ENCODE measurements at regions not wholly inside any gene's neighbourhood (a gene's known extent, or its start where the extent isn't known, plus 50 kb on each side); places are given as distances from the start of the nearest gene placed in this dataset.

DNA sequence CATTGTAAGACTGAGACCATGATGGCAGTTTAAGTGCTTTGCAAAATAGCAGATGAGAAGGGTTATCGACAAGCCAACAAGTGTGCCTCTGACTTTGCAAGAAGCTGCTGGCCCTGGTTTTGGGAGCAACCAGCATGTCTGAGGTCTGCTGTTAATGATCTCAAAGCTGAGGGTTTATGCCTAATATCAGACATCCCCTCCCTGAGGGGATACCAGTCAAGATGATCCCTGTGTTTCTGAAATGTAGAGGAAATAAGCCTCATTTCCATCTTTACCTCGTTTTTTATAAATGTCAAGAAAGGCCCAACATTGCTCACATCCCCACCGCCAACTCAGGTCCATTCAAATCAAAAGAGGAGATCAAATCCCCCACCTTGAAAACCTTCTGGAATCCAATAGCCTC is 120.6 kb downstream of the MYCN start:
- CTCF ChIA-PET, result no interaction called here
- intact Hi-C loops (cut with micrococcal nuclease), result no loop called here
- Mint-ChIP-seq H3K4me1 (peaks cover 2% of the 10 kb centered on the region), H3K27ac (no peak overlapping the region), H3K27me3 (no peaks in the 10 kb centered on the region), H3K4me3 (no peak overlapping the region), H3K36me3 (ENCODE audit: low read depth) (peaks cover 1% of the 10 kb centered on the region), H3K9me3 (peaks cover 14% of the 10 kb centered on the region)
- DNase-seq (no peak), ATAC-seq (ENCODE audit: low read depth) (no peak)
- TF ChIP-seq, protein P1, sequence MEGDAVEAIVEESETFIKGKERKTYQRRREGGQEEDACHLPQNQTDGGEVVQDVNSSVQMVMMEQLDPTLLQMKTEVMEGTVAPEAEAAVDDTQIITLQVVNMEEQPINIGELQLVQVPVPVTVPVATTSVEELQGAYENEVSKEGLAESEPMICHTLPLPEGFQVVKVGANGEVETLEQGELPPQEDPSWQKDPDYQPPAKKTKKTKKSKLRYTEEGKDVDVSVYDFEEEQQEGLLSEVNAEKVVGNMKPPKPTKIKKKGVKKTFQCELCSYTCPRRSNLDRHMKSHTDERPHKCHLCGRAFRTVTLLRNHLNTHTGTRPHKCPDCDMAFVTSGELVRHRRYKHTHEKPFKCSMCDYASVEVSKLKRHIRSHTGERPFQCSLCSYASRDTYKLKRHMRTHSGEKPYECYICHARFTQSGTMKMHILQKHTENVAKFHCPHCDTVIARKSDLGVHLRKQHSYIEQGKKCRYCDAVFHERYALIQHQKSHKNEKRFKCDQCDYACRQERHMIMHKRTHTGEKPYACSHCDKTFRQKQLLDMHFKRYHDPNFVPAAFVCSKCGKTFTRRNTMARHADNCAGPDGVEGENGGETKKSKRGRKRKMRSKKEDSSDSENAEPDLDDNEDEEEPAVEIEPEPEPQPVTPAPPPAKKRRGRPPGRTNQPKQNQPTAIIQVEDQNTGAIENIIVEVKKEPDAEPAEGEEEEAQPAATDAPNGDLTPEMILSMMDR (IDR thresholded peaks at IDR 0.05), result no peak
- POLR2A ChIA-PET, result no interaction called here

DNA sequence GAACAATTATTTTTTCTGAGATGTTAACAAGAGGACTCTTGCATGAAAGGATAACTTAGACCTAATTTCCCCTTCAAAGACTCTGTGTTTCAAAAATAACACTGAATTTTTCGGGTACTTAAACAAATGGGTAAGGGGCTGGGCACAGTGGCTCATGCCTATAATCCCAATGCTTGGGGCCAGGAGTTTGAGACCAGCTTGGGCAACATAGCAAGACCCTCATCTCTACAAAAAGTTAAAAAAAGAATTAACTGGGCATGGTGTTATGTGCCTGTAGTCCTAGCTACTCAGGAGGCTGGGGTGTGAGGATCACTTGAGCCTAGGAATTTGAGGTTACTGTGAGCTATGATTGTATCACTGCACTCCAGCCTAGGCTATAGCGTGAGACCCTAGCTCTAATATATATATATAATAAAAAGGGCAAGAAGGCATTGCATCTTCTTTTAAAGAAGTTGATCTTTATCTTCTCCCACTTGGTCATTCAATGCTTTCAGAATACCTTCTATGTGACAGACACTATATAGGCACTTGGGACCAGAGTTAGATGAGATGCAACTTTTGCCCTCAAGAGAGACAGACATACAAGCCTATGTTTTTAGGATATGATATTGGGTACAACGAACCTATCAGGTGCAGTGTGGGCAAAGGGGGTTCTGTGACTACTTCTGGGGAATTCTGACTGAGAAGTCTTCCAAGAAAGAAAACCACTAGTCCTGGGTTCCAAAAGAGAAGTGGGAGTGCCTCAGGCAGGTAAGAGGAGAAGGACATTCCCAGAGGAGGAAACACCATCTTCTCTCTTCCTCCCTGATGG is 120.0 kb downstream of the MYCN start:
- DNase-seq (no peak), ATAC-seq (ENCODE audit: low read depth) (no peak)
- intact Hi-C loops (cut with micrococcal nuclease), result no loop called here
- peaks cover 14% of the 10 kb centered on the region for H3K9me3 Mint-ChIP-seq
- H3K4me3 Mint-ChIP-seq, result no peak overlapping the region
- peaks cover 2% of the 10 kb centered on the region for H3K4me1 Mint-ChIP-seq
- ChIA-PET POLR2A (no interaction called here), CTCF (no interaction called here)
- TF ChIP-seq, protein P1 (IDR thresholded peaks at IDR 0.05), result no peak
- no peak overlapping the region for H3K27ac Mint-ChIP-seq
- H3K27me3 Mint-ChIP-seq, result no peaks in the 10 kb centered on the region
- H3K36me3 Mint-ChIP-seq (ENCODE audit: low read depth), result peaks cover 1% of the 10 kb centered on the region

DNA sequence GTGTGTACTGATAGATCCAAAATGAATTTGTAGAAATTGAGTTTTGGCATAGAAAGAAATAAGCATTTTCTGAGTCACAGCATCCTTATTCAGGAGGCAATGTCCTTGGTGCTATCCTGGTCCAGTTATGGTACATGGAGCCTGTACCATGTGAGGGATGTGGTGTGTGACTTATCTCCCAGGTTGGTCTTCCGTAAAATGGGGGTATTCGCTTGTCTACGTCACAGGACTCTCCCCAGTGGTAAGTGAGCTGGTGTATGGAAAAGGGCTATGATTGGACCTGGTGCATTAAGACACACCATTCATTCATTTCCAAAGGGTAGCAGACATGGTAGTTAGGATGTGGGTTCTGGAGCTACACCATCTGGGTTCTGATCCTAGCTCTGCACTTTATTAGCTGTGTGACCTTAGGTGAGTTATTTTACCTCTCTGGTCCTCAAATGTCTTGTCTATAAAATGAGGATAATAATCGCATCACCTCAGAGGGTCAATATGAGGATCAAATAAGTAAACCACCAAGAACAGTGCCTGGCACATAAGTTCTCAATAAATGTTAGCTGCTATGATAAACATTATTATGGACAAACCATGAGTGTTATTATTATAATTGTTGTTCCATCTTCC is 119.2 kb downstream of the MYCN start:
- Mint-ChIP-seq H3K9me3 (peaks cover 14% of the 10 kb centered on the region), H3K27ac (no peak overlapping the region), H3K4me1 (peaks cover 2% of the 10 kb centered on the region), H3K36me3 (ENCODE audit: low read depth) (peaks cover 1% of the 10 kb centered on the region), H3K4me3 (no peak overlapping the region), H3K27me3 (no peaks in the 10 kb centered on the region)
- TF ChIP-seq, protein P1 (IDR thresholded peaks at IDR 0.05), result no peak
- intact Hi-C loops (cut with micrococcal nuclease), result no loop called here
- DNase-seq (no peak), ATAC-seq (ENCODE audit: low read depth) (no peak)
- CTCF ChIA-PET, result no interaction called here
- POLR2A ChIA-PET, result no interaction called here

DNA sequence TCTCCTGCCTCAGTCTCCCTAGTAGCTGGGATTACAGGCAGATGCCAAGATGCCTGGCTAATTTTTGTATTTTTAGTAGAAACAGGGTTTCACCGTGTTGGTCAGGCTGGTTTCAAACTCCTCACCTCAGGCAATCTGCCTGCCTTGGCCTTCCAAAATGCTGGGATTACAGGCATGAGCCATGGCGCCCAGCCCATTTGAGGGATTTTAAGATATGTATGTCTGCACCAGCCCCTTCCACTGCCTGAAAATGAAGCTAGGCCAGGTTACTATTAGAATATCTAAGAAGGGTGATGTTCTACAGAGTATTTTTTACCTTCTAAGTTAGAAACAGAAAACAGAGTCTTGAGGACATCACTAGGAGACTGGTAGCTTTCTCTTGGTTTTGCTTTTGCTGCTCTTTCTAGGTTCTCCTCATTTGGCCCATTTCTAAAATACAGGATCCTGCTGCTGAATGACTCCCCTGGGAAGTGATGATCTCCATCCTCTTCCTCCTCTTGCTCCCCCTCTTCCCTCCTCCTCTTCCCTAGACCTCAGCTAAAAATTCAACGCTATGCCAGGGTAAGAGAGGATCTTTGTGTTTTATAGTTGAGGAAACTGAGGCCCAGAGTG is 118.5 kb downstream of the MYCN start:
- no peak overlapping the region for H3K4me3 Mint-ChIP-seq
- CTCF ChIA-PET, result no interaction called here

DNA sequence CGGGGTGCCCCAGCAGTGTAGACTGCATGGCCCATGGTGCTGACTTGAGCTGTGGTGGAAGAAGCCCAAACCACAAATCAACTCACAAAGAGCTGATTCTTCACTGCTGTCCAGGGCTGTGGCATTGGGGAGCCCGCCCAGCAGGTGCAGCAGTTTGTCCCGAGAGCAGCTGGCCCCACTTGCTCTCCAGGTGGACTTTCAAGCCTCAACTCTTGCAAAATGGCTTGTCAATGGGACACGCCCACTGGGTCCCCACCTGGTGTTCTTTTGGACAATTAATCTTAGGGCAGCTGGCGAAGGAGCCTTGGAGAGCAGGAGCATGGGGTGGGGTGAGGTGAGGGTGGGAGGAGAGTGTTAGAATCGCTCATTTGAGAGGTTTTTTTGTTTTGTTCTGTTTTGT is 117.9 kb downstream of the MYCN start:
- DNase-seq (no peak), ATAC-seq (ENCODE audit: low read depth) (no peak)
- no peaks in the 10 kb centered on the region for H3K36me3 Mint-ChIP-seq (ENCODE audit: low read depth)
- POLR2A ChIA-PET, result no interaction called here
- no peaks in the 10 kb centered on the region for H3K27me3 Mint-ChIP-seq
- TF ChIP-seq, protein P1 (IDR thresholded peaks at IDR 0.05), result no peak
- H3K9me3 Mint-ChIP-seq, result peaks cover 7% of the 10 kb centered on the region
- CTCF ChIA-PET, result no interaction called here
- H3K4me1 Mint-ChIP-seq, result peaks cover 2% of the 10 kb centered on the region
- intact Hi-C loops (cut with micrococcal nuclease), result no loop called here
- no peak overlapping the region for H3K4me3 Mint-ChIP-seq
- no peak overlapping the region for H3K27ac Mint-ChIP-seq

More for the DNA sequence above, 118.5 kb downstream of the MYCN start:
- Mint-ChIP-seq H3K27me3 (no peaks in the 10 kb centered on the region), H3K36me3 (ENCODE audit: low read depth) (peaks cover 1% of the 10 kb centered on the region), H3K27ac (no peak overlapping the region), H3K9me3 (peaks cover 10% of the 10 kb centered on the region), H3K4me1 (peaks cover 2% of the 10 kb centered on the region)
- POLR2A ChIA-PET, result no interaction called here
- TF ChIP-seq, protein P1 (IDR thresholded peaks at IDR 0.05), result no peak
- no peak for ATAC-seq (ENCODE audit: low read depth)
- intact Hi-C loops (cut with micrococcal nuclease), result no loop called here
- no peak for DNase-seq

All from activated B cell treated with CpG ODN at 0.5 μM for 24 hours (primary cell).